Calu3 (cell line): ENCODE measurements at regions not wholly inside any gene's neighbourhood (a gene's known extent, or its start where the extent isn't known, plus 50 kb on each side); places are given as distances from the start of the nearest gene placed in this dataset.

Experiments used
- BruUV-seq: library from RNA; stranded (reverse); fragments of 400-500 nt; replicated peaks from 2 replicates; lab custom pipeline; 2021; lab: Mats Ljungman, UMichigan
- CTCF ChIA-PET: fragments of 300-600 bp; sonication (Branson Sonifier 250); formaldehyde crosslinking; loops from one replicate; lab custom pipeline; 2022; ENCODE audit warnings: antibody characterized with exemption; lab: Charles Lee
- DNase-seq: peaks from one replicate; pipeline ENCODE4 v3.0.0; 2022
- H3K27ac Mint-ChIP-seq: one replicate; pipeline ENCODE4 v1.8.0; 2022; ENCODE audit warnings: mixed read lengths; ENCODE audit not compliant: unreplicated experiment
- H3K27me3 Mint-ChIP-seq: one replicate; pipeline ENCODE4 v1.8.0; 2022; ENCODE audit warnings: mixed read lengths; ENCODE audit not compliant: unreplicated experiment
- H3K36me3 Mint-ChIP-seq: one replicate; pipeline ENCODE4 v1.8.0; 2022; ENCODE audit warnings: mild to moderate bottlenecking, moderate library complexity, mixed read lengths; ENCODE audit not compliant: insufficient read depth, unreplicated experiment
- H3K4me1 Mint-ChIP-seq: one replicate; pipeline ENCODE4 v1.8.0; 2022; ENCODE audit warnings: mild to moderate bottlenecking, low read depth, mixed read lengths; ENCODE audit not compliant: unreplicated experiment
- H3K4me3 Mint-ChIP-seq: one replicate; pipeline ENCODE4 v1.8.0; 2022; ENCODE audit warnings: mild to moderate bottlenecking, low read depth, moderate library complexity, mixed read lengths; ENCODE audit not compliant: unreplicated experiment
- H3K9me3 Mint-ChIP-seq: one replicate; pipeline ENCODE4 v1.8.0; 2022; ENCODE audit warnings: low read depth, mixed read lengths; ENCODE audit not compliant: unreplicated experiment
- intact Hi-C: fragments of 100-400 bp; cut with micrococcal nuclease; formaldehyde crosslinking; loops from one replicate; pipeline ENCODE4 v1.10.0; 2022; ENCODE audit not compliant: unreplicated experiment
- TF ChIP-seq, protein P1 (sequence below): fragments of 200-600 bp; IDR thresholded peaks from one replicate; pipeline ENCODE4 v1.8.0; 2022; ENCODE audit warnings: antibody characterized with exemption; ENCODE audit not compliant: unreplicated experiment

DNA sequence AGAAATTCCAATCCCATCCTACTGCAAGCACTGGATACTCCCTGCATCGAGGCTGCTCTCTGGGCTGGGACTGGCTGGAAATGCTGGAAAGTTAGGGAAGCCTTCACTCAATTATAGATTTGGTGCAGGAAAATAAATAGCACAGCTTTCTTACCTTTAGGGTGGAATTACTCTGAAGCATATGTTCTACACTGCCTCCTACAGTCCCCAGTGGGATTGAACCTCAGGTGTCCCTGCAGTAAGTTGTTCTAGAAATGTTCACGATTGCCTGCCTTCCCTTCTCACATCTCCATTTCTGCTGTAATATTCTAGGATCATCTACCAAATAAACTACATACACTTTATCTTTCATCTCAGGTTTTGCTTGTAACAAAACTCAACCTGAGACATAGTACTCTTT is 536.7 kb upstream of the LMCD1 start:
- Mint-ChIP-seq H3K27me3 (no peaks in the 10 kb centered on the region), H3K27ac (no peak overlapping the region), H3K4me1 (no peaks in the 10 kb centered on the region), H3K9me3 (peaks cover 3% of the 10 kb centered on the region), H3K4me3 (no peak overlapping the region), H3K36me3 (no peaks in the 10 kb centered on the region)
- TF ChIP-seq, protein P1, sequence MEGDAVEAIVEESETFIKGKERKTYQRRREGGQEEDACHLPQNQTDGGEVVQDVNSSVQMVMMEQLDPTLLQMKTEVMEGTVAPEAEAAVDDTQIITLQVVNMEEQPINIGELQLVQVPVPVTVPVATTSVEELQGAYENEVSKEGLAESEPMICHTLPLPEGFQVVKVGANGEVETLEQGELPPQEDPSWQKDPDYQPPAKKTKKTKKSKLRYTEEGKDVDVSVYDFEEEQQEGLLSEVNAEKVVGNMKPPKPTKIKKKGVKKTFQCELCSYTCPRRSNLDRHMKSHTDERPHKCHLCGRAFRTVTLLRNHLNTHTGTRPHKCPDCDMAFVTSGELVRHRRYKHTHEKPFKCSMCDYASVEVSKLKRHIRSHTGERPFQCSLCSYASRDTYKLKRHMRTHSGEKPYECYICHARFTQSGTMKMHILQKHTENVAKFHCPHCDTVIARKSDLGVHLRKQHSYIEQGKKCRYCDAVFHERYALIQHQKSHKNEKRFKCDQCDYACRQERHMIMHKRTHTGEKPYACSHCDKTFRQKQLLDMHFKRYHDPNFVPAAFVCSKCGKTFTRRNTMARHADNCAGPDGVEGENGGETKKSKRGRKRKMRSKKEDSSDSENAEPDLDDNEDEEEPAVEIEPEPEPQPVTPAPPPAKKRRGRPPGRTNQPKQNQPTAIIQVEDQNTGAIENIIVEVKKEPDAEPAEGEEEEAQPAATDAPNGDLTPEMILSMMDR, result no peak
- DNase-seq, result no peak
- intact Hi-C loops, result no loop called here
- BruUV-seq, result no TSS peak
- CTCF ChIA-PET, result no interaction called here

DNA sequence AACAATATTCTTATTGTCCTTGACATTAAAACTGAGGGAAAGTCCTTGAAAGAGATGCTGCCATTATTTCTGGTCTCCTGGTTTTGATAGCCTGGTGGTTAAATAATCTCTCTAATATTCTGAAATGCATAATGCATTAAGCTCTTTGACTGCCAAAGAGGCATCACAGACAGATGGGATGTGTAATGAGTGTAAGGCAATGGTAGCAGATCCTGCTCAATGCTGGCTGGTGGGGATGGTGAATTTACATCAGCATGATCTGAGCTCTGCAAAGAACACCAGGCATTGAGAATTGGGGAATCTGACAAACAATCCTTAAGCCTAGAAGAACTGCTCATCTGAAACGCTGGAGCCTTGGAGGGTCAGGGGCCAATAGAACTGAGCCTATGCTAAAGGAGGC is 528.6 kb upstream of the LMCD1 start:
- DNase-seq, result no peak
- H3K36me3 Mint-ChIP-seq, result no peaks in the 10 kb centered on the region
- CTCF ChIA-PET, result no interaction called here
- intact Hi-C loops, result no loop called here
- H3K9me3 Mint-ChIP-seq, result peaks cover 5% of the 10 kb centered on the region
- no peaks in the 10 kb centered on the region for H3K27me3 Mint-ChIP-seq
- TF ChIP-seq, protein P1, result no peak
- BruUV-seq, result no TSS peak
- H3K4me3 Mint-ChIP-seq, result no peak overlapping the region
- H3K4me1 Mint-ChIP-seq, result no peaks in the 10 kb centered on the region
- H3K27ac Mint-ChIP-seq, result no peak overlapping the region

- intact Hi-C loops, result no loop called here
- peak; percentile 14 for DNase-seq
- BruUV-seq, result no TSS peak
- Mint-ChIP-seq H3K4me3 (no peak overlapping the region), H3K4me1 (no peaks in the 10 kb centered on the region), H3K27me3 (no peaks in the 10 kb centered on the region), H3K9me3 (peaks cover 10% of the 10 kb centered on the region), H3K27ac (peak overlapping the region; percentile 30), H3K36me3 (no peaks in the 10 kb centered on the region)
- CTCF ChIA-PET, result no interaction called here
- TF ChIP-seq, protein P1, result no peak
Measured at GRCh38 chr3:7977245-7978086, 524.2 kb upstream of the LMCD1 start.

DNA sequence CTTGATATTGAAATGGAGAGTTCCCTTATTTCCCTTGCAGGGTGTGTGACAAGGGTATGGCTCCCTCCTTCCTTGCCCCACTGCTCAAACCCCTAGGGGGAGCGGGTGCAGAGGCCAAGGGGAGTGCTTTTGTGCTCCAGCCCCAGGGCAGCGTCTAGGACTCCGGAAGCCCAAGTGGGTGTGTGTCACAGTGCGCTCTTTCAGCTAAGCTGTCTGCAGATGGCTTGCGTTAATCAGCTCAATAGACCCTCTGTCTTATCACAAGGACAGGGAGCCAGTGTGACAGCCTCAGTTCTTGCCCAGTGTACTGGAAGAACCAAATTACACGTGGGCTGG is 523.6 kb upstream of the LMCD1 start:
- BruUV-seq, result no TSS peak
- Mint-ChIP-seq H3K4me1 (no peaks in the 10 kb centered on the region), H3K36me3 (no peaks in the 10 kb centered on the region), H3K4me3 (no peak overlapping the region), H3K9me3 (peaks cover 10% of the 10 kb centered on the region), H3K27me3 (no peaks in the 10 kb centered on the region), H3K27ac (peak overlapping the region; percentile 30)
- TF ChIP-seq, protein P1, result no peak
- intact Hi-C loops, result no loop called here
- no peak for DNase-seq
- CTCF ChIA-PET, result no interaction called here
